K562 (cell line): ENCODE measurements at regions not wholly inside any gene's neighbourhood (a gene's known extent, or its start where the extent isn't known, plus 50 kb on each side); places are given as distances from the start of the nearest gene placed in this dataset.

Experiments used
- BCOR ChIP-seq: fragments of 450-650 bp; IDR thresholded peaks from 2 replicates; pipeline ENCODE4 v1.6.1; 2016
- TF ChIP-seq, protein P1 (sequence below): sonication (generic); formaldehyde crosslinking; IDR thresholded peaks from 2 replicates; pipeline ENCODE4 v1.9.0; 2022; ENCODE audit warnings: mild to moderate bottlenecking, missing genetic modification reagents

DNA sequence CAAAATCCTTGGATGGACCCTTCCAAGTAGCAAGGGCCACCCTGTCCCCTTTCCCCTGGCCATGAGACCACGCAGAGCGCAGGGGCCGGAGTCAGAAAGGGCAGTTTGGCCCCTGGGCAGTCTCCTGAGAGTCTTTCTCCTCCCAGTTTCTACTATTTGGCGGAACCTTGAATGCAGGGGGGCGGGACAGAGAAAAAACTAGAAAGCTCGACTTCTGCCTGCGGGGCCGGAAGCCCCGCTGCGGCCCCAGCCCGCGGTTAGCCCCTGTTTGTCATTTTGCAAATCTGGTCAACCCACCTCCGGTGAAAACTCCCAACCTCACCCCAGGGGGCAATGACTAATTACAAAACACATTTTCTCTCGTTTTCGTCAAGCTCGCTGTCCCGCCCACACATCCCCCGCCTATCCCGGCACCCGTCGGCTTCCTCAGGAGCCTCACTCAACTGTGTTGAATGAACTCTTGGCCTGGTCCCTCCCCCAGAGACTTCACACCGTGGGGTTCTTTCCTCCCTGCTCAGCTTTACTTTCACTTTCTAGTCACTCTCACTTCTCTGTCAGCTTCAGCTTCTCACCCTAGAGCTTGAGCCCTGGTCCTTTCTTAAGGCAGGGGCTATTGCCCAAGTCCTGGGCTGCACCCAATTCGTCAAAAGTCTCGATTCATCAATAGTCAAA lies 66.7 kb downstream of the IRF2BPL start:
- TF ChIP-seq, protein P1, sequence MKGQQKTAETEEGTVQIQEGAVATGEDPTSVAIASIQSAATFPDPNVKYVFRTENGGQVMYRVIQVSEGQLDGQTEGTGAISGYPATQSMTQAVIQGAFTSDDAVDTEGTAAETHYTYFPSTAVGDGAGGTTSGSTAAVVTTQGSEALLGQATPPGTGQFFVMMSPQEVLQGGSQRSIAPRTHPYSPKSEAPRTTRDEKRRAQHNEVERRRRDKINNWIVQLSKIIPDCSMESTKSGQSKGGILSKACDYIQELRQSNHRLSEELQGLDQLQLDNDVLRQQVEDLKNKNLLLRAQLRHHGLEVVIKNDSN = no peak
- TF ChIP-seq BCOR = no peak
